Right lobe of liver (tissue), 6 donors: ENCODE measurements at regions not wholly inside any gene's neighbourhood (a gene's known extent, or its start where the extent isn't known, plus 50 kb on each side); places are given as distances from the start of the nearest gene placed in this dataset.

ENCODE experiments used
- ATAC-seq, 4 donors: fragments of 200-7000 bp; cut with Tn5 transposase; one replicate each; pipeline ENCODE4 v1.9.1; 2020; ENCODE audit warnings: mild to moderate bottlenecking in 4 of 4, moderate library complexity in 4 of 4
- DNase-seq, 3 donors: peaks; one replicate each; pipeline ENCODE4 v3.0.0-alpha.2; 2020
- H3K27ac ChIP-seq, 3 donors: fragments of 200-600 bp; one replicate each; pipeline ENCODE4 v1.8.0; 2022
- H3K27me3 ChIP-seq, 2 donors: fragments of 200-600 bp; one replicate each; pipeline ENCODE4 v1.8.0; 2022
- H3K36me3 ChIP-seq, 4 donors: fragments of 200-600 bp; sonication (generic) in 1 of 4; one replicate each; pipeline versions ENCODE4 v1.5.1 to v1.8.0; 2017 to 2022; ENCODE audit warnings: control low read depth in 1 of 4
- H3K4me1 ChIP-seq, 4 donors: fragments of 200-600 bp; sonication (generic) in 1 of 4; one replicate each; pipeline versions ENCODE4 v1.5.1 to v1.8.0; 2017 to 2022; ENCODE audit warnings: control low read depth in 1 of 4
- H3K4me3 ChIP-seq, 3 donors: fragments of 200-600 bp; one replicate each; pipeline ENCODE4 v1.8.0; 2022
- H3K9me3 ChIP-seq, 4 donors: fragments of 200-600 bp; sonication (generic) in 1 of 4; one replicate each; pipeline versions ENCODE4 v1.5.1 to v1.8.0; 2017 to 2022; ENCODE audit warnings: control low read depth in 1 of 4
- CTCF ChIP-seq, 4 donors: fragments of 200-600 bp in 3 of 4; fragments of 450-650 bp in 1 of 4; IDR thresholded peaks; one replicate each; pipeline versions ENCODE4 v1.5.1 to v1.8.0; 2016 to 2022; ENCODE audit warnings: antibody characterized with exemption in 4 of 4, mild to moderate bottlenecking in 2 of 4
- POLR2A ChIP-seq: fragments of 450-650 bp; IDR thresholded peaks from one replicate; pipeline ENCODE4 v1.6.1; 2017; ENCODE audit warnings: antibody characterized with exemption, mild to moderate bottlenecking
- WGBS: methylation state at CpG from one replicate; pipeline ENCODE4 v1.1.6; 2018; ENCODE audit warnings: low coverage, low lambda C conversion rate; ENCODE audit not compliant: insufficient coverage; ENCODE audit errors: missing lambda C conversion rate; 5-methylcytosine and 5-hydroxymethylcytosine counted together
- intact Hi-C, 2 donors: fragments of 100-400 bp; cut with DNase I; formaldehyde crosslinking; loops; one replicate each; pipeline versions ENCODE4 v1.11.2 to v1.14.1; 2022
- donor health status: DM: no; HTN: yes; CAD: no.
- donor health status: DM: no; HTN: no; CAD: no.
- donor health status: DM: no; HTN: no; CAD: no.
- donor health status: DM: no; HTN: yes; CAD: no.
- donor health status: DM: no; HTN: yes; CAD: no.

GRCh38 chr6:43878127-43878634, 108.2 kb downstream of the VEGFA start:
- Histone ChIP-seq H3K9me3 (no peaks in the 10 kb centered on the region), H3K27ac (no peak overlapping the region), H3K4me3 (no peak overlapping the region), H3K36me3 (no peaks in the 10 kb centered on the region), H3K4me1 (peaks cover 0 to 7% (median 0%) of the 10 kb centered on the region in 4 donors), H3K27me3 (no peaks in the 10 kb centered on the region)
- ATAC-seq (peak; percentile 37 to 55 (median 51)), DNase-seq (no peak)
- 32% methylated on average over 6 of the region's 8 CpGs for WGBS
- intact Hi-C loops = no loop called here
- TF ChIP-seq CTCF (IDR thresholded peaks at IDR 0.05) (no peak), POLR2A (no peak)

GRCh38 chr6:43877463-43878126, 107.6 kb downstream of the VEGFA start:
- Histone ChIP-seq H3K4me1 (peaks cover 0 to 7% (median 0%) of the 10 kb centered on the region in 4 donors), H3K4me3 (no peak overlapping the region), H3K9me3 (no peaks in the 10 kb centered on the region), H3K27me3 (no peaks in the 10 kb centered on the region), H3K27ac (no peak overlapping the region), H3K36me3 (no peaks in the 10 kb centered on the region)
- intact Hi-C loops = no loop called here
- DNase-seq (no peak), ATAC-seq (peak; percentile 2 to 67 (median 33))
- TF ChIP-seq POLR2A = no peak
- TF ChIP-seq CTCF (IDR thresholded peaks at IDR 0.05) = no peak
- 59% methylated on average over 9 of the region's 10 CpGs for WGBS

- 89% methylated on average over 7 of the region's 10 CpGs for WGBS
- Histone ChIP-seq H3K9me3 (no peaks in the 10 kb centered on the region), H3K27ac (no peak overlapping the region), H3K4me3 (no peak overlapping the region), H3K4me1 (peaks cover 0 to 7% (median 0%) of the 10 kb centered on the region in 4 donors), H3K27me3 (no peaks in the 10 kb centered on the region), H3K36me3 (no peaks in the 10 kb centered on the region)
- no peak for TF ChIP-seq CTCF (IDR thresholded peaks at IDR 0.05)
- TF ChIP-seq POLR2A = no peak
- intact Hi-C loops = no loop called here
- DNase-seq (no peak), ATAC-seq (no peak)
Measured at GRCh38 chr6:43877036-43877435, 107.0 kb downstream of the VEGFA start.

- peaks cover 0 to 7% (median 0%) of the 10 kb centered on the region in 4 donors for H3K4me1 ChIP-seq
- H3K4me3 ChIP-seq = no peak overlapping the region
- no peak for DNase-seq
- TF ChIP-seq CTCF (IDR thresholded peaks at IDR 0.05) (no peak), POLR2A (no peak)
- ATAC-seq = no peak
- no peaks in the 10 kb centered on the region for H3K36me3 ChIP-seq
- no peaks in the 10 kb centered on the region for H3K9me3 ChIP-seq
- intact Hi-C loops = no loop called here
- WGBS = 92% methylated on average over 4 of the region's 4 CpGs
- no peaks in the 10 kb centered on the region for H3K27me3 ChIP-seq
- H3K27ac ChIP-seq = no peak overlapping the region
Measured at GRCh38 chr6:43876602-43877001, 106.6 kb downstream of the VEGFA start.
